IPS DF 6.9 (cell line): ENCODE measurements at regions not wholly inside any gene's neighbourhood (a gene's known extent, or its start where the extent isn't known, plus 50 kb on each side); places are given as distances from the start of the nearest gene placed in this dataset.
"Not testable (repeated sequence)": the region's sequence is repeated elsewhere in the genome, so short reads cannot be mapped to it uniquely, and the experiment has no call there.

ENCODE experiments used
- DNase-seq: peaks from one replicate; pipeline ENCODE4 v3.0.0-alpha.2; 2013; ENCODE audit warnings: low read depth, low spot score
- H3K27ac ChIP-seq: one replicate; pipeline ENCODE4 v1.5.1; 2013; ENCODE audit warnings: low read length, control low read depth
- H3K27me3 ChIP-seq: 2 replicates; pipeline ENCODE4 v1.6.1; 2013; ENCODE audit warnings: mild to moderate bottlenecking, low read length; ENCODE audit not compliant: control insufficient read depth, insufficient read depth
- H3K36me3 ChIP-seq: 2 replicates; pipeline ENCODE4 v1.6.1; 2013; ENCODE audit warnings: low read length; ENCODE audit not compliant: control insufficient read depth, insufficient read depth
- H3K4me1 ChIP-seq: 2 replicates; pipeline ENCODE4 v1.6.1; 2013; ENCODE audit warnings: low read length; ENCODE audit not compliant: control insufficient read depth, insufficient read depth
- H3K4me3 ChIP-seq: 2 replicates; pipeline ENCODE4 v1.5.1; 2013; ENCODE audit warnings: mild to moderate bottlenecking, low read length
- H3K9me3 ChIP-seq: 2 replicates; pipeline ENCODE4 v1.6.1; 2013; ENCODE audit warnings: low read length, inconsistent platforms; ENCODE audit not compliant: control insufficient read depth, insufficient read depth
- WGBS: extraction: QIAGEN DNeasy Blood & Tissue Kit; methylation state at CpG from one replicate; pipeline ENCODE4 v1.1.7; 2013; ENCODE audit warnings: mixed read lengths, missing lambda C conversion rate; ENCODE audit not compliant: insufficient read length, insufficient coverage; 5-methylcytosine and 5-hydroxymethylcytosine counted together

- H3K36me3 ChIP-seq, result no peaks in the 10 kb centered on the region
- no peaks in the 10 kb centered on the region for H3K27me3 ChIP-seq
- H3K4me1 ChIP-seq, result no peaks in the 10 kb centered on the region
- H3K27ac ChIP-seq, result no peak overlapping the region
- H3K4me3 ChIP-seq, result no peak overlapping the region
- H3K9me3 ChIP-seq, result no peaks in the 10 kb centered on the region
- no peak for DNase-seq
These were observed 236.2 kb upstream of the BTG1 start for GRCh38 chr12:92381856-92382255.

GRCh38 chr12:92378682-92379479 lies 233.2 kb upstream of the BTG1 start:
- H3K27me3 ChIP-seq, result no peaks in the 10 kb centered on the region
- no peak overlapping the region for H3K4me3 ChIP-seq
- WGBS, result no CpG with 5 or more reads among the region's 4 CpGs
- H3K4me1 ChIP-seq, result no peaks in the 10 kb centered on the region
- no peak for DNase-seq
- H3K27ac ChIP-seq, result no peak overlapping the region
- H3K36me3 ChIP-seq, result no peaks in the 10 kb centered on the region
- no peaks in the 10 kb centered on the region for H3K9me3 ChIP-seq

GRCh38 chr12:92375504-92375903 lies 229.9 kb upstream of the BTG1 start:
- not testable (repeated sequence) for DNase-seq, H3K27me3 ChIP-seq, H3K36me3 ChIP-seq, H3K4me1 ChIP-seq, H3K9me3 ChIP-seq, H3K27ac ChIP-seq, H3K4me3 ChIP-seq
- no CpG with 5 or more reads among the region's 3 CpGs for WGBS

GRCh38 chr12:92370828-92371227 lies 225.2 kb upstream of the BTG1 start:
- Histone ChIP-seq H3K9me3 (no peaks in the 10 kb centered on the region), H3K4me3 (no peak overlapping the region), H3K27me3 (no peaks in the 10 kb centered on the region), H3K4me1 (no peaks in the 10 kb centered on the region), H3K27ac (no peak overlapping the region), H3K36me3 (no peaks in the 10 kb centered on the region)
- DNase-seq, result no peak

- no CpG with 5 or more reads among the region's 2 CpGs for WGBS
- Histone ChIP-seq H3K4me3 (no peak overlapping the region), H3K9me3 (no peaks in the 10 kb centered on the region), H3K36me3 (no peaks in the 10 kb centered on the region), H3K27ac (no peak overlapping the region), H3K4me1 (no peaks in the 10 kb centered on the region), H3K27me3 (no peaks in the 10 kb centered on the region)
- DNase-seq, result no peak
These were observed 224.0 kb upstream of the BTG1 start for GRCh38 chr12:92369636-92370035.

- H3K27me3 ChIP-seq, result no peaks in the 10 kb centered on the region
- H3K4me1 ChIP-seq, result no peaks in the 10 kb centered on the region
- no peak overlapping the region for H3K4me3 ChIP-seq
- H3K36me3 ChIP-seq, result no peaks in the 10 kb centered on the region
- H3K27ac ChIP-seq, result no peak overlapping the region
- no peak for DNase-seq
- no peaks in the 10 kb centered on the region for H3K9me3 ChIP-seq
- no CpG with 5 or more reads among the region's 3 CpGs for WGBS
These were observed 223.4 kb upstream of the BTG1 start for GRCh38 chr12:92369056-92369455.

GRCh38 chr12:92365836-92366235 lies 220.2 kb upstream of the BTG1 start:
- Histone ChIP-seq H3K27ac (no peak overlapping the region), H3K4me3 (no peak overlapping the region), H3K4me1 (no peaks in the 10 kb centered on the region), H3K36me3 (no peaks in the 10 kb centered on the region), H3K9me3 (no peaks in the 10 kb centered on the region), H3K27me3 (no peaks in the 10 kb centered on the region)
- DNase-seq, result no peak
- WGBS, result no CpG with 5 or more reads among the region's 2 CpGs

GRCh38 chr12:92365333-92365732 lies 219.7 kb upstream of the BTG1 start:
- Histone ChIP-seq H3K27me3 (no peaks in the 10 kb centered on the region), H3K4me3 (no peak overlapping the region), H3K9me3 (no peaks in the 10 kb centered on the region), H3K27ac (no peak overlapping the region), H3K36me3 (no peaks in the 10 kb centered on the region), H3K4me1 (no peaks in the 10 kb centered on the region)
- WGBS, result no CpG with 5 or more reads among the region's 1 CpG
- no peak for DNase-seq

- H3K4me3 ChIP-seq, result no peak overlapping the region
- H3K27me3 ChIP-seq, result no peaks in the 10 kb centered on the region
- no CpG with 5 or more reads among the region's 11 CpGs for WGBS
- no peak overlapping the region for H3K27ac ChIP-seq
- DNase-seq, result no peak
- H3K36me3 ChIP-seq, result no peaks in the 10 kb centered on the region
- no peaks in the 10 kb centered on the region for H3K4me1 ChIP-seq
- H3K9me3 ChIP-seq, result no peaks in the 10 kb centered on the region
These were observed 217.9 kb upstream of the BTG1 start for GRCh38 chr12:92363295-92364146.

- Histone ChIP-seq H3K27me3 (no peaks in the 10 kb centered on the region), H3K4me3 (no peak overlapping the region), H3K27ac (no peak overlapping the region), H3K36me3 (no peaks in the 10 kb centered on the region), H3K4me1 (no peaks in the 10 kb centered on the region), H3K9me3 (no peaks in the 10 kb centered on the region)
- no CpG with 5 or more reads among the region's 3 CpGs for WGBS
- DNase-seq, result no peak
These were observed 217.1 kb upstream of the BTG1 start for GRCh38 chr12:92362785-92363184.
